RWPE2 (cell line): ENCODE measurements at regions not wholly inside any gene's neighbourhood (a gene's known extent, or its start where the extent isn't known, plus 50 kb on each side); places are given as distances from the start of the nearest gene placed in this dataset.

Experiments used
- ATAC-seq: fragments of 200-7000 bp; cut with Tn5 transposase; 3 replicates; pipeline ENCODE4 v1.9.1; 2021; ENCODE audit warnings: low read depth
- DNase-seq: peaks from one replicate; pipeline ENCODE4 v3.0.0-alpha.2; 2020; ENCODE audit warnings: low spot score
- H3K27ac ChIP-seq: fragments of 450-650 bp; 2 replicates; pipeline ENCODE4 v1.5.1; 2017; ENCODE audit warnings: mild to moderate bottlenecking; ENCODE audit not compliant: poor library complexity, severe bottlenecking
- H3K27me3 ChIP-seq: fragments of 250-450 bp; sonication (Bioruptor Pico); 2 replicates; pipeline ENCODE4 v1.5.1; 2021; ENCODE audit warnings: mild to moderate bottlenecking, moderate library complexity; ENCODE audit not compliant: insufficient read depth, poor library complexity, severe bottlenecking
- H3K36me3 ChIP-seq: fragments of 250-450 bp; sonication (Bioruptor Pico); 2 replicates; pipeline ENCODE4 v1.5.1; 2020; ENCODE audit warnings: low read depth, mild to moderate bottlenecking, moderate library complexity
- H3K4me1 ChIP-seq: fragments of 250-450 bp; sonication (Bioruptor Pico); 2 replicates; pipeline ENCODE4 v1.5.1; 2021; ENCODE audit warnings: mild to moderate bottlenecking, moderate library complexity; ENCODE audit not compliant: insufficient read depth, poor library complexity, severe bottlenecking
- H3K4me3 ChIP-seq: fragments of 250-450 bp; sonication (Bioruptor Pico); 2 replicates; pipeline ENCODE4 v1.5.1; 2021; ENCODE audit warnings: mild to moderate bottlenecking, moderate library complexity; ENCODE audit not compliant: severe bottlenecking
- H3K9me3 ChIP-seq: fragments of 250-450 bp; sonication (Bioruptor Pico); 2 replicates; pipeline ENCODE4 v1.5.1; 2021; ENCODE audit warnings: mild to moderate bottlenecking, moderate library complexity; ENCODE audit not compliant: severe bottlenecking
- CTCF ChIP-seq: fragments of 450-650 bp; IDR thresholded peaks from one replicate; pipeline ENCODE4 v1.5.1; 2017; ENCODE audit warnings: mild to moderate bottlenecking, moderate library complexity; ENCODE audit not compliant: poor library complexity, severe bottlenecking

GRCh38 chr11:81224396-81224795 is 1509.3 kb downstream of the FAM181B start:
- no peak overlapping the region for H3K4me3 ChIP-seq
- no peak for ATAC-seq
- no peaks in the 10 kb centered on the region for H3K27me3 ChIP-seq
- H3K27ac ChIP-seq, result no peak overlapping the region
- H3K9me3 ChIP-seq, result no peaks in the 10 kb centered on the region
- H3K36me3 ChIP-seq, result no peaks in the 10 kb centered on the region
- no peak for TF ChIP-seq CTCF
- DNase-seq, result no peak
- no peaks in the 10 kb centered on the region for H3K4me1 ChIP-seq

- Histone ChIP-seq H3K9me3 (no peaks in the 10 kb centered on the region), H3K27ac (no peak overlapping the region), H3K4me1 (no peaks in the 10 kb centered on the region), H3K4me3 (no peak overlapping the region), H3K36me3 (no peaks in the 10 kb centered on the region), H3K27me3 (no peaks in the 10 kb centered on the region)
- DNase-seq (no peak), ATAC-seq (no peak)
- no peak for TF ChIP-seq CTCF
Observed at GRCh38 chr11:81222491-81222890, 1511.2 kb downstream of the FAM181B start.

- H3K9me3 ChIP-seq, result no peaks in the 10 kb centered on the region
- TF ChIP-seq CTCF, result no peak
- no peaks in the 10 kb centered on the region for H3K27me3 ChIP-seq
- H3K4me3 ChIP-seq, result no peak overlapping the region
- no peak overlapping the region for H3K27ac ChIP-seq
- no peaks in the 10 kb centered on the region for H3K4me1 ChIP-seq
- ATAC-seq (no peak), DNase-seq (no peak)
- H3K36me3 ChIP-seq, result no peaks in the 10 kb centered on the region
Observed at GRCh38 chr11:81220146-81220895, 1513.3 kb downstream of the FAM181B start.

GRCh38 chr11:81219661-81220060 is 1514.0 kb downstream of the FAM181B start:
- no peaks in the 10 kb centered on the region for H3K36me3 ChIP-seq
- no peak overlapping the region for H3K4me3 ChIP-seq
- ATAC-seq (no peak), DNase-seq (no peak)
- no peaks in the 10 kb centered on the region for H3K9me3 ChIP-seq
- no peaks in the 10 kb centered on the region for H3K27me3 ChIP-seq
- H3K4me1 ChIP-seq, result no peaks in the 10 kb centered on the region
- no peak overlapping the region for H3K27ac ChIP-seq
- TF ChIP-seq CTCF, result no peak

- ATAC-seq (no peak), DNase-seq (no peak)
- H3K27me3 ChIP-seq, result no peaks in the 10 kb centered on the region
- no peak overlapping the region for H3K4me3 ChIP-seq
- H3K4me1 ChIP-seq, result no peaks in the 10 kb centered on the region
- H3K36me3 ChIP-seq, result no peaks in the 10 kb centered on the region
- no peak overlapping the region for H3K27ac ChIP-seq
- TF ChIP-seq CTCF, result no peak
- no peaks in the 10 kb centered on the region for H3K9me3 ChIP-seq
Observed at GRCh38 chr11:81218440-81218839, 1515.2 kb downstream of the FAM181B start.
